GM12864 (cell line): ENCODE measurements at regions not wholly inside any gene's neighbourhood (a gene's known extent, or its start where the extent isn't known, plus 50 kb on each side); places are given as distances from the start of the nearest gene placed in this dataset.

ENCODE experiments used
- DNase-seq: peaks from one replicate; pipeline ENCODE4 v3.0.0-alpha.2; 2011; ENCODE audit warnings: low read depth
- H3K4me3 ChIP-seq: 2 replicates; pipeline ENCODE4 v1.5.1; 2011; ENCODE audit warnings: mild to moderate bottlenecking, low read depth, low read length, control low read depth
- TF ChIP-seq, protein P1 (sequence below): IDR thresholded peaks from 2 replicates; pipeline ENCODE4 v1.5.1; 2011; ENCODE audit warnings: low read depth, mild to moderate bottlenecking, moderate library complexity, low read length, control low read depth, inconsistent platforms; ENCODE audit errors: missing control alignments

DNA sequence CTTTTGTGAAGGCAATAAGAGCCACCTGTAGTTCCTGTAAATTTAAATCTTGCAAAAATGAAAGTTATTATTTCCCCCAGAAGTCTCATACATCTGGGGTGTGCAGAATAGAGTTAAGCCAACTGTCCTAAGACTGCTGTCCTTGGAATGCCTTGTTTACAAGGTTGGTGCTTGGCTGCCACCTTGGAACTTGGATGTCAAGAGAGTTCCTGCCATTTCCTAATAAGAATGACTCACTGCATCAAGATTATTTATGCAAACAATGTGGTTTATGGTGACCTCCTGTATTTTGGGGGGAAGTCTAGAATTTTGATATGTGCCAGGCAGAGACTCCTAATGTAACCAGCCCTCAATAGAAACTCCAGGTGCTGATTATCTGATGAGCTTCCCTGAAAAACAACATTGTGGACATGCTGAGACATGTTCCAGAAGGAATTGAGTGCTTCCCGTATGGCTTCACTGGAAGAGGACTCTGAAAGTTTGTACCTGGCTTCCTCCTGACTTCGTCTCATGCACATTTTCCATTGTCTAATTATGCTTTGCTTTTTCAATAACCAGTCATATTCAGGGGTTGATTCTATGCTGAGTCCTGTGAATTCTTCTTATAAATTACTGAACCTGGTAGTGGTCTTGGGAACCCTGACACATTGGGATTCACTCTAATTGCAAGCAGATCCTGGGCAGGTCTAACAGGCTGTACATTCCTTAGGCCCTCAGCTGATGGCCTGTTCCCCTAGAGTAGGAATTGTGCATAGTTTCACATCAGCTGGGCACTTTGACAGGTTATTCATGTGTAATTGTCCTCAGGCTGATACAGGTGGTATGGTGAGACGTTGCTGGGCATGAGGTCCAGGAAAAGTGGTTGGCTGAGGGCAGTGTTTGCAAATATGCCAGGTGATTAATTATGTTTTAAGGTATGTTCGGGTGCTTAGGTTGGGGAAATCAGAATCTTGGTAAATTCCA lies 1370.7 kb upstream of the TMEM132C start:
- H3K4me3 ChIP-seq: no peak overlapping the region
- no peak for DNase-seq
- TF ChIP-seq, protein P1, sequence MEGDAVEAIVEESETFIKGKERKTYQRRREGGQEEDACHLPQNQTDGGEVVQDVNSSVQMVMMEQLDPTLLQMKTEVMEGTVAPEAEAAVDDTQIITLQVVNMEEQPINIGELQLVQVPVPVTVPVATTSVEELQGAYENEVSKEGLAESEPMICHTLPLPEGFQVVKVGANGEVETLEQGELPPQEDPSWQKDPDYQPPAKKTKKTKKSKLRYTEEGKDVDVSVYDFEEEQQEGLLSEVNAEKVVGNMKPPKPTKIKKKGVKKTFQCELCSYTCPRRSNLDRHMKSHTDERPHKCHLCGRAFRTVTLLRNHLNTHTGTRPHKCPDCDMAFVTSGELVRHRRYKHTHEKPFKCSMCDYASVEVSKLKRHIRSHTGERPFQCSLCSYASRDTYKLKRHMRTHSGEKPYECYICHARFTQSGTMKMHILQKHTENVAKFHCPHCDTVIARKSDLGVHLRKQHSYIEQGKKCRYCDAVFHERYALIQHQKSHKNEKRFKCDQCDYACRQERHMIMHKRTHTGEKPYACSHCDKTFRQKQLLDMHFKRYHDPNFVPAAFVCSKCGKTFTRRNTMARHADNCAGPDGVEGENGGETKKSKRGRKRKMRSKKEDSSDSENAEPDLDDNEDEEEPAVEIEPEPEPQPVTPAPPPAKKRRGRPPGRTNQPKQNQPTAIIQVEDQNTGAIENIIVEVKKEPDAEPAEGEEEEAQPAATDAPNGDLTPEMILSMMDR: no peak

DNA sequence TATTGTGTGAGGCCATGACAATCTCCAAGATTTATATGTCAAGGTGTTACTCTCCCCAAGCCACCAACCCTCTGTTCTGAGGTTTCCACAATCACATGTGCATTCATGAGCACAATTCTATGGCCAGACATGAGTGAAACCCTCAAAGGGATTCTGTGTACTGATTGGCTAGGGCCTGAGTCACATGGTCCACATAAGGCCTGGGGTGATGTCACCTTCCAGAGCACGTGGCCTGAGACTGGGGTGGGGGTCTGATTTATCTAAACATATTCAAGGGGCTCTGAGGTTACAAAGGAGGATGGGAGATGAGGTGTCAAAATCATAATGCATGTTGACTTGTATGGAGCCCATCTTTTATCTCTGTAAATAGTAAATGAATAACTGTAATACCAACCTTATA lies 1369.9 kb upstream of the TMEM132C start:
- TF ChIP-seq, protein P1: no peak
- no peak for DNase-seq
- H3K4me3 ChIP-seq: no peak overlapping the region

DNA sequence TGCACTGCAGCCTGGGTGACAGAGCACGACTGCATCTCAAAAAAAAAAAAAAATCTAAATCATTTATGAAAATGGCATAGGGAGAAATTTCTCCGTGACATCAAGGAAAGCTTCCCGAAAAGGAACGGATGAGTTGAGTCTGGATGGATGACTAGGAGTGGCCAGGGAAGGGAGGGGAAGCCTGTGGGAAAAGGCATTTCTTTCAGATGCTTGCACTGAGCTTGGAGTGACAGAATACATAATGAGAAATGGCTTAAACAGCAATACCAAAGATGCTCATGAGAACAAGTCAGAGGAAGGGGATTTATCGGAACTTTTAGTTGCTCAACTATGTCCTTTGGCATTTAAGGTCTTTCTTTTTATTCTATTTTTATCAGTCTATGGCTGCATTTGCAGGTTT lies 1369.2 kb upstream of the TMEM132C start:
- DNase-seq: no peak
- no peak overlapping the region for H3K4me3 ChIP-seq
- TF ChIP-seq, protein P1: no peak

DNA sequence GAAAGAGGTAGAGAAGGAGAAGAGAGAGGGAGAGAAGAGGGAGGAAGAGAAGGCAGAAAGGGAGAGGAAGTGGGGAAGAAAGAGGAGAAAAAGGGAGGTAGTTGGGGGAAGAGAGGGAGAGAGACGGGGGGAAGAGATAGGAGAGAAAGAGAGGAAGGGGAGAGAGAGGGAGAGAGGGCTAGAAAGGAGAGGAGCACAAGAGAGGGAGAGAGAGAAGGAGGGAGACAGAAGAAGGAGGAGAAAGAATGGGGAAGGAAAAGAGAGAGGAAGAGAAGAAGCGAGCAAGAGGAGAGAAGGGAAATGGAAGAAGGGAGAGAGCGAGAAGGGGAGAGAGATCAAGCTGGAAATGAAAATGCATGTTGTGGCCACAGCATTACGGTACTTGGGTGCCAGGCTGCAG lies 1368.4 kb upstream of the TMEM132C start:
- no peak for DNase-seq
- no peak overlapping the region for H3K4me3 ChIP-seq
- TF ChIP-seq, protein P1: no peak

DNA sequence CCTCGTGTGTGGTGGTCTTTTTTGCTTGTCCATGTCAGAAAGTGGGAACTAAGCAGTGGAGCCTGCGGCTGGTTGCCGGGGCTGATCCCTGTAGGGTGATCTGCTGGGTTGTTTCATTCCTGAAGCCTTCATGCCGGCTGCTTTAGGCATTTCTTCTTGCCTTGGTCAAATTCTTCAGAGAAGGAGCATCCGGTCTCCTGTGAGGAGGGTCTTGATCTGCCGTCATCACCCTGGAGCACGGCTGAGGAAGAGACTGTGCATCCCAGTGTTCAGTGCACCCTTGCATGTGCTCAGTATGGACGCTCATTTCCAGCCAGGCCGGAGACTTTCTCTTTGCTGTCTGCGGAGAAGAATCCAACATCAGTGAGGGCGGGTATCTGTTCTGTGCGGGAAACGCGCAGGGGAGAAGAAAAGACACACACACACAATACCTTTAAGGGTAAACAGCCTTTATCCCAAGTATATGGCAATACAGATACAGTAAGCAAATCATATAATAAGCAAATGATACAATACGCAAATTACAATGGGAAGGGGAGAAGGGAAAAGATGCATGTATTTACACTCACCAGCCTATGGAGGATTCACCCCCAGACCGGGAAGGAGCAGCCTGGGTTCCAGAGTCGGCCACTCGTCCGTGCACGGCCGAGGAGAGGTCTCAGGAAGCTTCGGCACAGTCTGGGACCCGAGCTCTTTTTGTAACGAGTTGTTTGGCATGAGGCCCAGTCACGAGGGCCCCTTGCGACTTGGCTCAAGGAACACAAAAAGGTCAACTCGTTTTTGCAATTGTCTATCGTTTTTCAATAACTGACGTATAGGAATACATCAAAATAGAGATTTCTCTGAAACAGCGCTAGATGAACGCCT lies 1366.8 kb upstream of the TMEM132C start:
- no peak for DNase-seq
- TF ChIP-seq, protein P1: no peak

DNA sequence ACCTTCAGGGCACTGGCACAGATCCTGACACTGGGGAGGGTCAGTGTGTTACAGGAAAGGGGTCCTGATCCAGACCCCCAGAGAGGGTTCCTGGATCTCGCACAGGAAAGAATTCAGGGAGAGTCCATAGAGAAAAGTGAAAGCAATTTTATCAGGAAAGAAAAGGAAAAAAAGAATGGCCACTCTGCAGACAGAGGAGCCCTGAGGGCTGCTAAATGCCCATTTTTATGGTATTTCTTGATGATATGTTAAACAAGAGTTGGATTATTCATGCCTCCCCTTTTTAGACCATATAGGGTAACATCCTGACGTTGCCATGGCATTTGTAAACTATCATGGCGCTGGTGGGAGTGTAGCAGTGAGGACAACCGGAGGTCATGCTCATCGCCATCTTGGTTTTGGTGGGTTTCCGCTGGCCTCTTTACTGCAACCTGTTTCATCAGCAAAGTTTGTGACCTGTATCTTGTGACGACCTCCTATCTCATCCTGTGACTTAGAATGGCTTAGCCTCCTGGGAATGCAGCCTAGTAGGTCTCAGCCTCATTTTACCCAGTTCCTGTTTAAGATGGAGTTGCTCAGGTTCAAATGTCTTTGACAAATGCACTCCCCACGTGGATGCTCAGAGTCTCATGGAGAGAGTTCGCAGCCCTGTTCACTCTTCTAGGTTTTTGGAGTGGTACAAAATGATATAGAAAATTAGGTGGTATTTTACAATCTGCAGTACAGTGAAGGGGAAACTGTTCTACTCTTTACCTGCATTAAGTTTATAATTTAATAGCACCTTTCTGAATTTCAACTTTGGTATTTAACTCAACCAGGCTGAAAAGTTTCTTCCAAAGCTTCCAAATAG lies 1363.7 kb upstream of the TMEM132C start:
- no peak for DNase-seq
- no peak overlapping the region for H3K4me3 ChIP-seq
- TF ChIP-seq, protein P1: no peak

More for the DNA sequence above, 1366.8 kb upstream of the TMEM132C start:
- no peak overlapping the region for H3K4me3 ChIP-seq
